ENCODE measurements at regions not wholly inside any gene's neighbourhood (a gene's known extent, or its start where the extent isn't known, plus 50 kb on each side); places are given as distances from the start of the nearest gene placed in this dataset.

DNA sequence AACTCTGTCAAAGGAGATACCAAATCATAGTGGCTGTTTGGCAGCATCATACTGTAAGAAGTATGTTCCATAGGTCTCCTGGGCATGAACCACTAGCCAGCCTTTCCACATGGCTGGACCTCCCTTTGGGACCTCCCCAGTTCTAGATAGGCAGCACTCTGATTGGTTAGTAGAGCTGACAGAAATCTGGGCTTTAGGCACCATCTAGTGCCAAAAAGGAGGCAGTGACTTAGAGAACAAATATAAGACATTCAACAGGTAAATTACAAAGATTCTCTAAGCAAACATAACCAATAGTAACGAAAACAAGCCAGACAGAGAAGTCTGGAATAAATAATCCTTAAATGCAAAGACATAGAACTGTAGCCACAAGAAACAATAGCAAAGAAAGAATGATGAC, 148.0 kb upstream of the PDE3A start:
- no peak for DNase-seq

- DNase-seq = no peak
Observed at GRCh38 chr12:20232931-20233675, 135.2 kb upstream of the PDE3A start.

GRCh38 chr12:20234474-20234873, 133.9 kb upstream of the PDE3A start:
- no peak for DNase-seq

- DNase-seq = no peak
Observed at GRCh38 chr12:20237091-20237490, 131.2 kb upstream of the PDE3A start.

DNA sequence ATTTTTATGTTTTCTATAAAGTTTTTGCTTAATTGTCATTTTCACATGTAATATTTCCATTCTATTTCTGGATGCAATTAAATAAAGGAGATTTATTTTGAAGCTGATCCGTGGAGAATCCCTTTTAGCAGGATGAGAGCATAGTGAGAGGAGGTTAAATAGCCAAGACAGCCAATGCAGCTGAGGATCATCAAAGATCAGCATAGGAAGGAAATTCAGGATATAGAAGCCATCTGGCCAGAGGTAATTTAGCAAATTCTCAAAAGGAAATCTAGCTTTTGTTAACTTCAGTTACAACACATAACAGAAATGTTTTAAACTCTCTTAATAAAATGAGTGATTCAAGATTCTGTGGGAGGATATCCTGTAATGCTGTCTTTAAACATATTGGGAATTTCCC, 122.8 kb upstream of the PDE3A start:
- DNase-seq = no peak

DNA sequence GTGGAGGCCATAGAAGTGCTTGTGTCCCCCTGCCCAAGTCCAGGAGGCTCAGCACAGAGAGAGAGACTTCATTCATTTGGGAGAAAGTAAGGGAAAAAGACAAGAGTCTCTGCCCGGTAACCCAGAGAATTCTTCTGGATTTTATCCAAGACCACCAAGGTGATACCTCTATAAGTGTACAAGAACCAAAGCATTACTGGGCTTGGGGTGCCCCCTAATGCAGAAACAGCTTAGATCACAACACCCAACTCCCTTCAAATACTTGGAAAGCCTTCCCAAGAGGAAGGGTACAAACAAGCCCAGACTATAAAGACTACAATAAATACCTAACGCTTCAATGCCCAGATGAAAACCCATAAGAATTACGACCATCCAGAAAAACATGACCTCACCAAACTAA, 119.7 kb upstream of the PDE3A start:
- DNase-seq = no peak

- no peak for DNase-seq
Observed at GRCh38 chr12:20250761-20251160, 117.6 kb upstream of the PDE3A start.

DNA sequence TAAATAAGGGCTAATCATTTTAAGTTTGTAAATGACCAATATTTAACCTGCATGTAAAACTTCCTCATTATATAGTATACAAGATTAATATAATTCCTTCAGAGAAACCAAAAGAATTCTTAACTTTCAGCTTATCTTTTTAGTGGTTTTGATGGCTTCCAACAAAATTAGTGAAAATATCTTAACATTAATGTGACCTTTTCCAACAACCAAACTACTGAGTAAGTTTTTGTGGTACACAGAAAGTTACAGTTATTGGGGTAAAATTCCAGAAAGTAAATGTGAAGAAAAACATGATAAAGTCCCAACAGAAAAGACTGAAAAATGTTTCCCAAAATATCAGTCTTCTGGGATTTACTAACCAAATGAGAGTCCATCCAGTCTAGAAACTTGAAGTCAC, 111.0 kb upstream of the PDE3A start:
- no peak for DNase-seq

DNA sequence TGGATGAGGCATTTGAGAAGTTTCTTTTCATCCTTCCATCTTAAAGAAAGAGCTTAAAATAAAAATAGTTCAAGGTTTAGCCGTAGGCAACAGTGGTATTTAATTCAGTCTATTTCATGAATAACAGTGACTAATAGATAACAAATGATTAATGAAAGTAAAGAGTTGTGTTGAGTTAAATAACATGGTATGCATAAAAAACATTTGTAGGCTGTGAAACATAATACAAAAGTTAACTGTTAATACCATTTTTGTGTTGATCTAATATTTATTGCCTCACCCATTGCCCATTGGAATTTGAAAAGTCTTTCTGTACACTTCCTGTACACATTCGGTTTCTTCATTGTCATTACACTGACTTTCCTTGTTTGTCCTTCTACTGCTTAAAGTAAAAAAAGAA, 108.6 kb upstream of the PDE3A start:
- no peak for DNase-seq

DNA sequence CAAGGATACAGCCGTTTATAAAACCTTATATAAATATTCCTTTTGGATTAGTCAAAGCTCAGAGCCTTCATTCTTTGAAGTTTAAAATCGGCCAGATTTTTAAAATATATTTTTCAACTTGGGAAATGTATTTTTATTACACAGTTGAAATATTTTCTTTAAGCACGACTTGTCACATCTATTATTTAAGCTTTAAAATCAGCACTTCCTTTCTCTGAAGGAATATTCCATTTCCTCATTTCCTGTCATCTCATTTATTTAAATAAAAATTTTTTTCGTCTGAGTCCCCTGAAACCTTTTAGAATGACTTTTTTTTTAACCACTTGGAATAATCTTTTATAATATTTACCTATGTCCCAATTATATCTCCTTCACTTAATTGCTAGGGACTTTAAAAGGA, 107.5 kb upstream of the PDE3A start:
- no peak for DNase-seq

DNA sequence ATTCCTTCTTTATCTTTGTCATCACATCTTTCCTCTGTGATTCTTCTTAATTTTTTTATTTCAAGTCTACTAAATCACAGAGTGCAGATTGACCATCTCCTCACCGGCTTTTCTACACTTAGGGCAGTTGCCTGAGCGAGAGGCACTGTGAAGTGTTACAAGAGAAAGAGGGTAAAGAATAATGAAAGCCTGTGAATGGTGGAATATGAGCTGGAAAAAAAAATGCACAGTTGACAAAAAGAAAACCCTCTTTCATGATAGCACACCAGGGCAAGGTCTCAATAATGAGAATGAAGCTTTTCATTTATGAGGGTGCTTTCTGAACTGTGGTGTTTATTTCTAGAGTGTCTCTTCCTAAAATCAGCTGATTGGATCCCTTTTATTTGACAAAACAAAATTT, 106.2 kb upstream of the PDE3A start:
- no peak for DNase-seq

DNA sequence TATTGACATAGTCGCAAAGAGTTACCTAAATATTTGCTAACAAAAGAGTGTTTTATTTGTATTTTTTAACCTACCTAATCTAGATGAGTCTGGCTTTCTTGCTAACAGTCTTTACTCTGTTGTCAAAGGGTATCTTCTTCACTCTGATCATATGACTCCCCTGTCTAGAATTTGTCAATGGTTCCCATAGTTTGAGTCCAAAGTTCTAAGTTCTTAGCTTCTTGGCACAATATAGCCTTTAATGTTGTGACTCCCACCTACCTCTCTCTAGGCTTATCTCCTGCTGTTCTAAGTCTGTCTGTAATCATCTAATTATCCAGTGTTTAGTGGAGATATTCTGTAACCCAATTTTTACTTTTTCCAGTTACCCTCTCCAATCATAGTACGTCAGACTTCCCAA, 104.3 kb upstream of the PDE3A start:
- no peak for DNase-seq

DNA sequence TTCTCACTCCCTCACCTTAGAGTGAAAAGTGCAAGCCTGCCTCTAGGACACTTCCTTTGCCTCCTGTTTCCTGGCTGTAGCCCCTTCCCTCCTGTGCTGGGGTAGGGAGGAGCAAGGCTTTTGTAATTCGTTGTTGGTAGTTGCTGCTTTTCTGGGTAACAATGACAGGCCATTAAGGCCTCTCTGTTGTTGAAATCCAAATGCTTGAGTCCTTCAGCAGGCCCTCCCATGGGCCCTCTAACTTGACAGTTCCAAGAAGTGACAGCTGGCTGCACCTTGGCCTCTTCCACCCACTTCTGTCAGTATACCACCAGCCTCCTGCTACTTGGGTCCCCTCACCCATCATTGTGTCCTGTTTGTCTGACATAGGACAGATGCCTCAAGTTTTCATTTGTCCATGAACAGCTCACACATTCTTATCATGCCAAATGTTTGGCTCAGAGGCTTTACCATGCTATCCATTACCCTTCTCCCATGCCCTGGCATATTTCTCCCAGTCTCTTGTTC, 103.7 kb upstream of the PDE3A start:
- no peak for DNase-seq

DNA sequence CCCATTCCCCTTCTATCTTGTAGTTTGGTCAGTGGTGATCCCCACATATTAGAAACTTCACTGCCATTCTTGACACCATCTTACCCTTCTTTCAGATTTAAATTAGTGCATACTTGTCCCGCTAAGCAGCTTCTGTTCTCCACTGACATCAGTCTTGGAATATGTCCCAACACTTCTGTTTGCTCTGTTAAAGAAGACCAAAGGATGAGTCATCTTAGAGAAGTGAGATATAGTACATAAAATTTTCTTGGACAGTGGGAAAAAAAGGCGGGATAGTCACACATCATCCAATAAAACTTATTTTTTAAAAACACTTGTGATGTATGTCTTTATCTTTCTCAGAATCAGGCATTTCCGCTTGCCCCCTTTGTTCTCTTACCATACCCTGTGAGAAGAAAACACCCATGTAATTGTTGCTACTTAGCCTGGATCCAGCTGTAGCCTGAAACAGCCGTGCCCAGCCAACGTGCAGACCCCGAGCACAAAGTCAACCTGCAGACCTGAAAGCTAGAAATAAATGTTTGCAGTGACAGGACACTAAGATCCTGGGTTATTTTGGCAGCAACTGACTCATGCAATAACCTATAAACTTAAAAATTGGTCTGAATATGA, 100.1 kb upstream of the PDE3A start:
- DNase-seq = no peak

DNA sequence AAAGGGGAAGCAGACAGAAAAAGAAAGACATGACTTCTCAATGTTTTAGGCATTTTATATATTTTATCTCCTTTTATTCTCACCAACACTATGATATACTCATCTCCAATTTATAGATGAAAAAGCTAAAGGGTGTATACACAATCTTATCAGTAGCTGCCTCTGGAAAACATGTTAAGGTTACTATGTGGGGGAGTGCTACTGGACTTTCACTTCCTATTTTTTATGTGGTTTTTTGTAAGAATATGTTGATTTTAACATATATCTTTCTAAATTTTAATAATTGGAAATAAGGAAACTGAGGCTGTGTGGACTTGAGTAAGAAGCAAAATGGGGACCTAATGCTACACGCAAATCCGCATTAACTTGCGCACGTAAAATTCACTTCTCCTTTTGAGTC, 99.6 kb upstream of the PDE3A start:
- no peak for DNase-seq

DNA sequence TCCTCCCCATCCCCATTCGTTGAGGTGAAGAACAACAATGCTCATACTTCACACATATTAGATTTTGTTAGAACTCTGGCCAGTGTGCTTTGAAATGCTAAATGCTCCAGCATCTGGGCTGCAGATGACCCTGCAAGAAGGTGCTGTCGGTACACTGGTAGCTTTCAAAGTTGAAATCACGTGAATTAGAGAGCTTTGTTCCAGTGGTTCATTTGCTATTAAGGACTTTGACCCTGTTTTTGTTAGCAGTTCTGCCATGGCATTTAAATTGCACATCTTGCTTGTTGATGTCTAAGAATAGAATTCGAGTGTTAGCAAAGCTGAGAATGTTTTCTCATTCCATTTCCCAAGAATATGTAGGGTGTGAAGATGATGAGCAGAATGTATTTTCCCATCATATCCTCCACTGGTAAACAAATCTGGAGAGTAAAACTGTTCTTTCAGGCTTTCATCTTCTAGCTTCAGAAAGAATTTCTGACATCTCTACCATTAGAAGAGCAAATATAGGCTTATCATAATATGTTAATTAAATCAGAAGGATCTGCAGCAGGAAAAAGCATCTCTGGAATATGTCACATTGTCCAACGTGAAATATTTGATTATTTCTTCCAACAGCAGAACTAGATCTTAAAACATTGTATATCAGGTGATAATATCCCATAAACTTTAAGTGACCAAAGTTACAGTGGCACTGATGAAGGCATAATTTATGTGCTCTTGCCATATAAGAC, 98.8 kb upstream of the PDE3A start:
- DNase-seq = no peak

DNA sequence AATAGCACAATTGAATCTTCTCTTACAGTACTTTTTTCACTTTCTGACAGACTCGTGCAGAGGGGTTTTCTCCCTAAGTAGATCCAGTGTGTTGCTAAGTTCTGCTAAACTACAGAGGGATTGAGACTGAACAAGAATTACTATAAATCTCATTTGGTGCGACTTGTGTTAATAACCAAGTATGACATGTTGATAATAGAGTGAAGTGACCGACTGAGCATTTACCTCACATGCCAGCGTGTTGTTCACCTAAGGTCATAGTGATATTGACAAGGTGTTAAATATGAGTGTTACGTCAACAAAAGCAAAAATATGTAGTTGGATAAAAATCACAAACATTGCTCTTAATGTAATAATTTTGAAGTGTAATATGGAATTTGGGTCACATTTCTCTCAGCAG, 97.8 kb upstream of the PDE3A start:
- DNase-seq = no peak

DNA sequence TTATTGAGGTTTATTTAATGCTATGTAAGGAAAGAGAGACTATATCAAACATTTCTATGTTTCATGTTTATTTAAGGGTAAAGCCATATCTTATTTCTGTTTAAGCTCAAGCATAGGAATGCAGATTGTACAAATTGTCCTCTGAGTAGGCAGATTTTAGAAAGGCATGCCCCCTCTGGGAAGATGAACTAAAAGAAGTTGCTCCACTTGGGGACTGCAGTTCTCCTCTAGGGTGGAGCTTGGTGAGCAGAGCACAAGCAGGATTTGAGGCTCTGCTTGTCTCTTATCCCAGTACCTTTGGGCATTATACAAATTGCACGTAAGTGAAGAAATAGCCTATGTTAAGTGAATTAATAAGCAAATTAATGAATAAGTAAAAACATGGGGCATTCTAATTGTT, 96.2 kb upstream of the PDE3A start:
- DNase-seq = no peak

GRCh38 chr12:20272801-20273200, 95.5 kb upstream of the PDE3A start:
- DNase-seq = no peak

GRCh38 chr12:20274008-20274407, 94.3 kb upstream of the PDE3A start:
- no peak for DNase-seq

DNA sequence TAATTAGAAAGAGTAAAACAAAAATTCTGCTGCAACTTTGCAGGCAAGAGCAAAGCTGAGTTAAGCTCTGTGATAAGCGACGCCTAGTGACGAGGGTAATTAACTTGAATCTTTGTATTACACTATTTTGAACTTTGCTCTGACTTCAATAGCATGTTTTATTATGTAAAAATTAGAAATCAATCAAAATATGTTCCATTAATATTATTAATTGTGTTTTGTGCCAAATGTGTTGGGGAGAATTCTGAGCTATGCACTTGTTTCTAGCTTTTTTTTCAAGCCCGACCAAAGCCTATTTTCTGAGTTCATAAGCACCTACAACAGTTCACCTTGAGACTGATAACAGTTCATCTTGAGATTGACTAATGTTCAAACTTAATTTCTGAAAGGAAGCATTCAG, 90.1 kb upstream of the PDE3A start:
- DNase-seq = no peak

DNA sequence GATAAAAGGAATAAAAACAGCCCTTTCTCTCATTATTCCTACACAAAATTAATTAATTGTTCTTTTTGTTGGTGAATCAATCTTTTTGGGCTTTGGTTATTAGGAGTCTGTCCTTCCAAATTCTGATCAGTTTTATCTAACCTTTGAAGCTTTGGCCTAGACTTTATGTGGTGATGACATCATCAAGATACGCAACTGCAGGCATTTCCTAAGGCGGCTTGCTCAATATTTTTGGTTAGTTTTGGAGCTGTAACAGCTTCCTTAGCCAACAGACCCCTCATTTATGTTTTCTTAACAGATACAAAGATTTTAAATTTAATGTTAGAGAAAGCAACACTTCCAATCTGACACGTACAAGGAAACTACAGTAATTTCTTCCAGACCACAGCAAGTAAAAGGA, 87.8 kb upstream of the PDE3A start:
- no peak for DNase-seq

GRCh38 chr12:20282401-20282800, 85.9 kb upstream of the PDE3A start:
- no peak for DNase-seq

DNA sequence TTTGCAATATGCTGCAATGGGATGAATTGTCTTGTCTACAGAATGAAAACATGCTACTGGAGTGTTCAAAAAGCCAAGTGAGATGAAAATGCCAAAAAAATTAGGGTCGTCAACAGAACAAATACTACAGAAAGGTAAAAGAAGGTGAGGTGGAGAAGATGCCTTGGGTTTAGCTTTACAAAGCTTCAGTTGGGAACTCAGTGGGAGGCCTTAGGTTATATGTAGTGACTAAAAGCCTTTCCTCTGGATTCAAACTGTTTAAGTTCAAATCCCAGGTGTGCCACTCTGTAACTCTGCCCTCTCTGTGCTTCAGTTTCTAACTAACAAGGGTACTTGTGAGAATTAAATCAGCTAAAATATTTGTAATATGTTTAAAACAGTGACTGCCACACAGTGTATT, 84.9 kb upstream of the PDE3A start:
- no peak for DNase-seq

Data from COR-L47 (cell line).